PC-3 (cell line): ENCODE measurements at regions not wholly inside any gene's neighbourhood (a gene's known extent, or its start where the extent isn't known, plus 50 kb on each side); places are given as distances from the start of the nearest gene placed in this dataset.

Experiments used
- ATAC-seq: fragments of 200-7000 bp; cut with Tn5 transposase; 2 replicates; pipeline ENCODE4 v1.9.1; 2020; ENCODE audit warnings: mild to moderate bottlenecking, moderate library complexity
- BruUV-seq: library from RNA; stranded (reverse); fragments of 400-500 nt; replicated peaks from 2 replicates; lab custom pipeline; 2021; lab: Mats Ljungman, UMichigan
- CTCF ChIA-PET: fragments of 300-600 bp; sonication (Branson Sonifier 250); formaldehyde crosslinking; loops from one replicate; lab custom pipeline; 2022; ENCODE audit warnings: antibody characterized with exemption; lab: Charles Lee
- POLR2A ChIA-PET: fragments of 300-600 bp; sonication (Branson Sonifier 250); formaldehyde crosslinking; loops from one replicate; lab custom pipeline; 2022; ENCODE audit warnings: antibody characterized with exemption; ENCODE audit not compliant: unreplicated experiment; lab: Charles Lee
- DNase-seq: peaks from one replicate; pipeline ENCODE4 v3.0.0-alpha.2; 2015
- H2AFZ ChIP-seq: fragments of 300-600 bp; sonication (generic); 2 replicates; pipeline ENCODE4 v1.6.0; 2016; ENCODE audit warnings: antibody characterized with exemption, low read length
- H3F3A ChIP-seq: fragments of 300-600 bp; sonication (generic); one replicate; pipeline ENCODE4 v1.6.0; 2017; ENCODE audit warnings: antibody characterized with exemption, low read length, control low read depth, mild to moderate bottlenecking; ENCODE audit not compliant: unreplicated experiment
- H3K27ac ChIP-seq: fragments of 300-600 bp; sonication (generic); 2 replicates; pipeline ENCODE4 v1.5.1; 2016; ENCODE audit warnings: mild to moderate bottlenecking, low read length
- H3K27me3 ChIP-seq: fragments of 300-600 bp; sonication (generic); 2 replicates; pipeline ENCODE4 v1.6.1; 2016; ENCODE audit warnings: low read length, mixed read lengths
- H3K36me3 ChIP-seq: fragments of 300-600 bp; sonication (generic); 2 replicates; pipeline ENCODE4 v1.6.1; 2016; ENCODE audit warnings: low read depth, mixed run types, low read length, mixed read lengths
- H3K4me1 ChIP-seq: fragments of 300-600 bp; sonication (generic); 2 replicates; pipeline ENCODE4 v1.5.1; 2016; ENCODE audit warnings: low read length; ENCODE audit not compliant: insufficient read depth
- H3K4me2 ChIP-seq: fragments of 300-600 bp; sonication (generic); 2 replicates; pipeline ENCODE4 v1.6.0; 2016; ENCODE audit warnings: low read length
- H3K4me3 ChIP-seq: fragments of 300-600 bp; sonication (generic); 2 replicates; pipeline ENCODE4 v1.5.1; 2016; ENCODE audit warnings: mild to moderate bottlenecking, low read length, mixed read lengths
- H3K79me2 ChIP-seq: fragments of 300-600 bp; sonication (generic); 2 replicates; pipeline ENCODE4 v1.6.1; 2017; ENCODE audit warnings: low read length, mixed read lengths
- H3K9ac ChIP-seq: fragments of 300-600 bp; sonication (generic); 2 replicates; pipeline ENCODE4 v1.6.0; 2016; ENCODE audit warnings: mild to moderate bottlenecking, low read length
- H3K9me2 ChIP-seq: fragments of 300-600 bp; sonication (generic); replicated peaks from 2 replicates; pipeline ENCODE4 v1.6.1; 2016; ENCODE audit warnings: mixed run types, low read length, mixed read lengths
- H3K9me3 ChIP-seq: fragments of 300-600 bp; sonication (generic); 2 replicates; pipeline ENCODE4 v1.6.1; 2016; ENCODE audit warnings: low read length, mixed read lengths
- H4K20me1 ChIP-seq: fragments of 300-600 bp; sonication (generic); 2 replicates; pipeline ENCODE4 v1.6.1; 2016; ENCODE audit warnings: low read length, mixed read lengths
- EZH2 ChIP-seq: fragments of 300-600 bp; sonication (generic); IDR thresholded peaks from one replicate; pipeline ENCODE4 v1.6.1; 2017; ENCODE audit warnings: antibody characterized with exemption, mild to moderate bottlenecking, low read length; ENCODE audit not compliant: unreplicated experiment
- EZH2phosphoT487 ChIP-seq: fragments of 300-600 bp; sonication (generic); IDR thresholded peaks from 2 replicates; pipeline ENCODE4 v1.6.1; 2018; ENCODE audit warnings: mild to moderate bottlenecking, antibody characterized with exemption, low read length, borderline replicate concordance
- intact Hi-C: fragments of 100-400 bp; cut with micrococcal nuclease; formaldehyde crosslinking; loops from 2 replicates; pipeline ENCODE4 v1.9.0; 2023
- TF ChIP-seq, protein P1 (sequence below): fragments of 300-600 bp; sonication (generic); conservative IDR thresholded peaks from 2 replicates; pipeline ENCODE4 v1.5.1; 2017; ENCODE audit warnings: antibody characterized with exemption, low read depth, mild to moderate bottlenecking, low read length

DNA sequence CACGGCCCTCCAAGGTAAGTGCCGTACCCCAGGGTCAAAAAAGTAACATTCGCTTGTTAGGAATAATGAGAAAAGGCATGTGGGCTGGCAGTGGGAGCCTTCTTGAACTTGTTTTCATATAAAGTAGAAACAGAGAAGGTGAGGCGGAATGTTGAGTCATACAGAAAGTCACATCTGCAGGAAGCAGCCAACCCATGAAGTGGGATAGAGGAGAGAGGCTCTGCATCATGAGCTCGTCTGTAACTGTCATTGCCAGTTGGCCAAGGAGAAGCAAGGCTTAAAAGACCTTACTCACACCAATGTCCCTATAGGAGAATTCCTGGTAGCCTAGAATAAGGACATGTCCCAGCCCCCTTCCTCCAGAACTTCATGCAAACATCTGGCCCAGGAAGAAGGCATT, 253.3 kb downstream of the BUD13 start:
- H3K36me3 ChIP-seq, result no peaks in the 10 kb centered on the region
- H3K4me1 ChIP-seq, result no peaks in the 10 kb centered on the region
- CTCF ChIA-PET, result no interaction called here
- DNase-seq (no peak), ATAC-seq (no peak)
- peaks cover 34% of the 10 kb centered on the region for H3K27me3 ChIP-seq
- no peaks in the 10 kb centered on the region for H4K20me1 ChIP-seq
- H3K9me3 ChIP-seq, result no peaks in the 10 kb centered on the region
- TF ChIP-seq, protein P1, sequence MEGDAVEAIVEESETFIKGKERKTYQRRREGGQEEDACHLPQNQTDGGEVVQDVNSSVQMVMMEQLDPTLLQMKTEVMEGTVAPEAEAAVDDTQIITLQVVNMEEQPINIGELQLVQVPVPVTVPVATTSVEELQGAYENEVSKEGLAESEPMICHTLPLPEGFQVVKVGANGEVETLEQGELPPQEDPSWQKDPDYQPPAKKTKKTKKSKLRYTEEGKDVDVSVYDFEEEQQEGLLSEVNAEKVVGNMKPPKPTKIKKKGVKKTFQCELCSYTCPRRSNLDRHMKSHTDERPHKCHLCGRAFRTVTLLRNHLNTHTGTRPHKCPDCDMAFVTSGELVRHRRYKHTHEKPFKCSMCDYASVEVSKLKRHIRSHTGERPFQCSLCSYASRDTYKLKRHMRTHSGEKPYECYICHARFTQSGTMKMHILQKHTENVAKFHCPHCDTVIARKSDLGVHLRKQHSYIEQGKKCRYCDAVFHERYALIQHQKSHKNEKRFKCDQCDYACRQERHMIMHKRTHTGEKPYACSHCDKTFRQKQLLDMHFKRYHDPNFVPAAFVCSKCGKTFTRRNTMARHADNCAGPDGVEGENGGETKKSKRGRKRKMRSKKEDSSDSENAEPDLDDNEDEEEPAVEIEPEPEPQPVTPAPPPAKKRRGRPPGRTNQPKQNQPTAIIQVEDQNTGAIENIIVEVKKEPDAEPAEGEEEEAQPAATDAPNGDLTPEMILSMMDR, result no peak
- TF ChIP-seq EZH2 (no peak), EZH2phosphoT487 (no peak)
- no peak overlapping the region for H3K27ac ChIP-seq
- no peak overlapping the region for H3K4me2 ChIP-seq
- POLR2A ChIA-PET, result no interaction called here
- H3K4me3 ChIP-seq, result no peak overlapping the region
- H3F3A ChIP-seq, result no peaks in the 10 kb centered on the region
- no TSS peak for BruUV-seq
- H3K9me2 ChIP-seq, result 0 out of 2 replicates have a peak, but pooled peaks cover 3% of the 10 kb centered on the region
- H3K9ac ChIP-seq, result no peak overlapping the region
- no peaks in the 10 kb centered on the region for H3K79me2 ChIP-seq
- no peak overlapping the region for H2AFZ ChIP-seq
- intact Hi-C loops, result no loop called here

GRCh38 chr11:116518141-116518540, 254.6 kb downstream of the BUD13 start:
- H3F3A ChIP-seq, result no peaks in the 10 kb centered on the region
- no peaks in the 10 kb centered on the region for H3K36me3 ChIP-seq
- no peaks in the 10 kb centered on the region for H3K9me3 ChIP-seq
- H3K4me1 ChIP-seq, result no peaks in the 10 kb centered on the region
- TF ChIP-seq EZH2phosphoT487, result no peak
- TF ChIP-seq, protein P1, result no peak
- TF ChIP-seq EZH2, result no peak
- 0 out of 2 replicates have a peak, but pooled peaks cover 3% of the 10 kb centered on the region for H3K9me2 ChIP-seq
- ATAC-seq (no peak), DNase-seq (no peak)
- no peaks in the 10 kb centered on the region for H3K79me2 ChIP-seq
- no peak overlapping the region for H3K27ac ChIP-seq
- no peaks in the 10 kb centered on the region for H4K20me1 ChIP-seq
- peaks cover 34% of the 10 kb centered on the region for H3K27me3 ChIP-seq
- ChIA-PET CTCF (no interaction called here), POLR2A (no interaction called here)
- no peak overlapping the region for H2AFZ ChIP-seq
- H3K4me3 ChIP-seq, result no peak overlapping the region
- intact Hi-C loops, result no loop called here
- no peak overlapping the region for H3K4me2 ChIP-seq
- H3K9ac ChIP-seq, result no peak overlapping the region
- BruUV-seq, result no TSS peak

DNA sequence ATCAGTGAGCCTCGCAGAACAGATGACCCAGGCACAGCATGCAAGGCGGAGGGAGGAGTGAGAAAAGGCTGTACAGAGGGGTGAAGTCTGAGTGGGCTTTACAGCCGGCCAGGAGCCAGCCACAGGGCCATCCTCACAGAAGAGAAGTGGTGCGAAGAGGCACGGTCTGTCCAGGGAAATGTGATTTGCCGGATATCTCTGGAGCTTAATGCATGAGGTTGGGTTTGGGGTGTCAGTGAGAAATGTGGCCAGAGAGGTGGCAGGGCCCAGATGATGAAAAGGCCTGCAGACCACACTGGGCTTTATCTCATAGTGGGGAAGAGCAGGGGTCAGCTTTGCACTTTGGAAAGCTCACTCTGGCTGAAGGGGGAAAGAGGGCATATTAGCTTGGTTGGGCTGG, 255.2 kb downstream of the BUD13 start:
- no peak overlapping the region for H3K4me3 ChIP-seq
- no peaks in the 10 kb centered on the region for H3K4me1 ChIP-seq
- H3K36me3 ChIP-seq, result no peaks in the 10 kb centered on the region
- no peaks in the 10 kb centered on the region for H3K79me2 ChIP-seq
- H2AFZ ChIP-seq, result no peak overlapping the region
- H4K20me1 ChIP-seq, result no peaks in the 10 kb centered on the region
- ATAC-seq (no peak), DNase-seq (no peak)
- POLR2A ChIA-PET, result no interaction called here
- H3K27ac ChIP-seq, result no peak overlapping the region
- H3K9ac ChIP-seq, result no peak overlapping the region
- CTCF ChIA-PET, result no interaction called here
- H3K4me2 ChIP-seq, result no peak overlapping the region
- TF ChIP-seq, protein P1, result no peak
- no peak for TF ChIP-seq EZH2phosphoT487
- no peak for TF ChIP-seq EZH2
- H3F3A ChIP-seq, result no peaks in the 10 kb centered on the region
- no TSS peak for BruUV-seq
- peaks cover 34% of the 10 kb centered on the region for H3K27me3 ChIP-seq
- no peaks in the 10 kb centered on the region for H3K9me3 ChIP-seq
- intact Hi-C loops, result no loop called here
- H3K9me2 ChIP-seq, result 0 out of 2 replicates have a peak, but pooled peaks cover 3% of the 10 kb centered on the region
